ENCODE measurements at regions not wholly inside any gene's neighbourhood (a gene's known extent, or its start where the extent isn't known, plus 50 kb on each side); places are given as distances from the start of the nearest gene placed in this dataset.

GRCh38 chr6:168133687-168134559, 54.9 kb upstream of the FRMD1 start:
- DNase-seq (ENCODE audit: low read depth), result no peak

- DNase-seq (ENCODE audit: low read depth), result no peak
Observed at GRCh38 chr6:168133168-168133561, 54.2 kb upstream of the FRMD1 start.

DNA sequence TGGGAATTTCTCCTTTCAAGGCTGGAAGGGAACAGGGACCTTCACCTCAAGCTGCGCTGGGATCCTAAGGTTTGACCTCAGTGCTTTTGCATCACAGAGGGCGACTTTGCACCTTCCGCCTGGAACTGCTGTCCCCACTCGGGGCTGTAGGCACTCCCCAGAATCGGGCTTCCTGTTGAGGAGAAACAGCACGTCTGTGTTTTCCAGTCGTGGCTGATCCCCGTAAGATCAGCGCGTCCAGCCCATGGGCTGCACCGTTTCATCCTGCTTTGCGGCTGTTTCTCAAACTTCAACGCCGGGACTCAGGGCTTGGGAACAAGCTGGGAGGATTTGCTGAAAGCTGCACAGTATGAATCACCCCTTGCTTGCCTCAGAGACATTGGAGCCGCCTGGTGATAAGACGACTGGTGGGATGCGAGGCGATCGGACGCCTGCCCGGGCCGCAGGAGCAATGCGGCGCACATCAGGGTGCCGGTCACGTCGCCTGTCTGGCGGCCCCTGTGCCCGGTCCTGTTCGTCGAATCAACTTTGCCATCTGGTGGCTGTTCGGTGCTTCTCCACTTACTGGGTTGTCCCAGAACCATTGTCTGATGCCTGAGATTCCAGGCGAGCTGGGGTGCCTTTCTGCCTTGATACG, 53.6 kb upstream of the FRMD1 start:
- DNase-seq (ENCODE audit: low read depth), result no peak

DNA sequence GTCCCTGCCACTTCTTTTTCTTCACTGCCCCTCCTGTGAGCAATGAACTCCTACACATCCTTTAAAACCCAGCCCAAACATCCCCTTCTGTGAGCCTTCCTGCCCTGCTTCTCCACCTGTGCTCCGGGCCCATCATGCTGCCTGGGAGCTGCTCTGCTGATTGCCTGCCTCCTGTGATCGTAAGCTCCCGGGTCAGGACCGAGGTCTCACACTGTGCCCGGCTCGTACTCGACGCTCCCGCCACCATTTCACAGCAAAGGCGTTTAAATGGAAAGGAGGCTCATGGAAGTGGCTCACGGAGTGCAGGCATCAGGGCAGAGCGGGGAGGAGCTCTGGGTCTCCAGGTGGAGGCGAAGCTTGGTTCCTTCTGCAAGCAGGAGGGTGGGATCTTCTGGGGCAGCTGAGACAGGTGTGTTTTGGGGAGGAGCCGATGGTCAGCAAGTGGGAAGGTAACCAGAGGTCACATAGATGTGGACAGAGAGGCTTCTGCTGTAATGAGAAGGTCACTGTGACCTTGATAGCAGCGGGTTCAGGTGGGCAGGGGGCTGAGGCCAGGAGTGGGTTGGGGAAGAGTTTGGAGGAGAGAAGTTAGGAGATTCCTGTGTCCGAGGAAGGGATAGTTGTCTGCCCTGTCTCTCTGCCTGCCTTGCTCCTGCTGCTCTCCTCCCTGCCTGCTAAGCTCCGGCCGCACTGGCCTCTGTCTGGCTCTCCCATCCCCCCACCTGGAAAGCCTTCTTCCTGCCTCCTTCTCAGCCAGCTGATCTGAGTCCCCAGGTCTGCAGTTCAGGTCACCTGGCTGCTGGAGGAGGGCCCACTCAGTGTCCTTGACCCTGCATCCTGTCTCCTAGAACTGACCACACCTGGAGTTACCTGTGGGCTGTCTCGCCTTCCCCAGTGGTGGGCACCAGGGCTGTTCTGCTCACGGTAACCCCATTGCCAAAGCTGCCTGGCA, 52.7 kb upstream of the FRMD1 start:
- DNase-seq (ENCODE audit: low read depth), result no peak

DNA sequence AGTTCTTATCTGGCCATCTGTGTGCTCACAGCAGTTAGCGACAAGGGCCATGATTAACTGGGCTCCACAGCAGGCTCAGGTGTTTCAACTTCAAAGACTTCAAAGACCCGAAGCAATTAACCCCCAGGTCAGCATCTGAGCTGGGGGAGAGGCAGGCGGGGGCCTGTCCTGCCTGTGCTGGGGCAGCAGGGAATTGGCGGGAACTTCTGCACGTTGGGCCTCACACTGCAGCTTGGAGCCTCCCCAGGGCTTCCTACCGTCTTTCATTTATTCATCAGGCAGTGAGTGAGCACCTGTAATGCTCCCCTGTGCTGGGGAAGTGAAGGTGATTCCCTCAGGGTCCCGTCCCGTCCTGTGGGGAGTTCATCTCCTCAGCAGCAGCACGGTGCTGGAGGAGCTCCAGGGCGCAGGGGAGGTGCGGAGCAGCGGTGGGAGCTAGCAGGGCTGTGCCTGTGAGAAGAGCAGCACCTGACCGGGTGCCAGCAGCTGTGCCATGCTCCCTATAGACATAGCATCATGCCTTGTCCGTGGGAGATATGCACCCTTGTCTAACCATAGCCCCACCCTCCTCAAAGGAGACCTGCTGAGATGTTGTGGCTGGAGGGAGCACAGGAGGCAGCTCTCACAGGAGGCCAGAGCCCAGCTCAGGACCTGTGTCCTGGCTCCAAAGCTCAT, 51.8 kb upstream of the FRMD1 start:
- DNase-seq (ENCODE audit: low read depth), result no peak

GRCh38 chr6:168130168-168130696, 51.2 kb upstream of the FRMD1 start:
- DNase-seq (ENCODE audit: low read depth), result no peak

DNA sequence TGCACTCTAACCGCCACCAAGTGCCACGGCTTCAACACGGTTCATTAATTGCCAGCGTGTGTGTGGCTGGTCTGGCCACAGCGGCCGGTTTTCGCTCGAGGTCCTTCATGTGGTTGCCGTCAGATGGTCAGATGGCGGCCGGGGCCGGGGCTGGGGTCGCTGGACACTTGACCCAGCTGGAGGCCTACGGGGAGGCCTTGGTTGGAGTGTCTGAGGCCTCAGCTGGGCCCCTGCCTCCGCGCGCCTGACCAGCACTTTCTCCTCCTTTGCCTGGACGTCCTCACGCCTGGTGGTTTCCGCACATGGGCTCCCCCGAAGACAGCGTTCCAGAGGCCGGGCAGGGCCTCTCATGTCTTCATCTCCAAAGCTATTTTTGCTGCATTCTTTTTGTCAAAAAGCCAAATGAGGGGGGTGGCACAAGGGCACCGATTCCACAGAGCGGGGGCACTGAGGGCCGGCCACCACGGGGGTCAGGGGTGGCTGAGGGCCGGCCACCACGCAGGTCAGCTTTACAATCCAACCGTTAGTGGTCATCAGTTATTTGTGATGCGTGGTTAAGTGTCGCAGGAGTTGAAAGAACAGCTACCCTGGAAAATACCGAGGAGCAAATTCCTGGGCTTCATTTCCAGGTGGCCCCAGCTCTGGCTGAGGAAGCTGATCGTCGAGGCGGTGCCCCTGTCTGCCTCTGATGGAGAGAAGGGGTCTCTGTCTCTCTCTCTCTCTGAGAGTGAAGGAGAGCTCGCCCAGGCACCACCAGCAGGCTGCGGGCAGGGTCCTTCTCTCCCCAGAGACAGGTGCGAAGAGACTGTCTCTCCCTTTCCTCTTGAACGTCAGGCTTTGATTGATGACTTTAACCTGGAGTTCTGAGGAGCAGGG, 50.5 kb upstream of the FRMD1 start:
- no peak for DNase-seq (ENCODE audit: low read depth)

GRCh38 chr6:168128631-168129291, 49.7 kb upstream of the FRMD1 start:
- no peak for DNase-seq (ENCODE audit: low read depth)

All from CMK (cell line).